Pancreas (tissue), 10 donors: ENCODE measurements at regions not wholly inside any gene's neighbourhood (a gene's known extent, or its start where the extent isn't known, plus 50 kb on each side); places are given as distances from the start of the nearest gene placed in this dataset.

Experiments
- ATAC-seq, 4 donors: fragments of 200-7000 bp; cut with Tn5 transposase; one replicate each; pipeline versions ENCODE4 v1.8.0 to v1.9.1; 2020; ENCODE audit warnings: mild to moderate bottlenecking in 4 of 4, moderate library complexity in 4 of 4
- DNase-seq, 6 donors: peaks; one replicate each; pipeline ENCODE4 v3.0.0-alpha.2; 2020
- FAIRE-seq: peaks from 2 replicates; lab custom pipeline; 2012; peaks lifted over from hg19 to GRCh38; lab: Jason Lieb, UNC
- H3K27ac ChIP-seq, 4 donors: fragments of 200-600 bp; sonication (generic); 1 replicate in 3 of 4; 2 replicates in 1 of 4; pipeline versions ENCODE4 v1.5.0 to v1.8.0; 2020
- H3K27me3 ChIP-seq, 4 donors: fragments of 200-600 bp; one replicate each; pipeline ENCODE4 v1.8.0; 2021
- H3K36me3 ChIP-seq, 3 donors: fragments of 200-600 bp; sonication (generic) in 1 of 3; one replicate each; pipeline versions ENCODE4 v1.5.0 to v1.8.0; 2020 to 2021
- H3K4me1 ChIP-seq, 3 donors: fragments of 200-600 bp; one replicate each; pipeline ENCODE4 v1.8.0; 2021
- H3K4me3 ChIP-seq, 4 donors: fragments of 200-600 bp; sonication (generic) in 2 of 4; one replicate each; pipeline versions ENCODE4 v1.5.0 to v1.8.0; 2020 to 2021
- H3K9me3 ChIP-seq, 4 donors: fragments of 200-600 bp; one replicate each; pipeline ENCODE4 v1.8.0; 2021
- CTCF ChIP-seq, 4 donors: fragments of 200-600 bp; sonication (generic) in 3 of 4; IDR thresholded peaks; one replicate each; pipeline versions ENCODE4 v1.5.0 to v1.8.0; 2021; ENCODE audit warnings: antibody characterized with exemption in 4 of 4
- WGBS, 2 donors: extraction: QIAGEN DNeasy Blood & Tissue Kit; methylation state at CpG; one replicate each; pipeline ENCODE4 v1.1.7; 2013; 5-methylcytosine and 5-hydroxymethylcytosine counted together
- intact Hi-C, 3 donors: fragments of 100-400 bp; cut with DNase I; formaldehyde crosslinking; loops; one replicate each; pipeline versions ENCODE4 v1.11.1 to v1.14.2; 2022
- donor health status: healthy with polysubstance abuse.
- donor health status: DM: no; HTN: no; CAD: no; lungs with moderate emphysema.
- donor health status: DM: no; HTN: no; CAD: no.
- donor health status: control.
- donor health status: control.
- donor health status: Bipolar disorder and iron deficiency.
- donor health status: DM: yes; HTN: yes; CAD: no.
- donor health status: DM: no; HTN: no; CAD: no.
- donor health status: DM: no; HTN: no; CAD: no.
- donor health status: DM: yes; HTN: yes; CAD: no.

- ATAC-seq (no peak), FAIRE-seq (no peak), DNase-seq (no peak)
- Histone ChIP-seq H3K27ac (no peak overlapping the region), H3K27me3 (no peaks in the 10 kb centered on the region), H3K4me3 (no peak overlapping the region), H3K9me3 (no peaks in the 10 kb centered on the region), H3K36me3 (no peaks in the 10 kb centered on the region), H3K4me1 (no peaks in the 10 kb centered on the region)
- intact Hi-C loops = no loop called here
- WGBS, 2 donors = 72 to 74% methylated on average over 7 of the region's 7 CpGs
- TF ChIP-seq CTCF (IDR thresholded peaks at IDR 0.05) = no peak
Observed at GRCh38 chr3:16810593-16811367, 74.0 kb upstream of the PLCL2 start.

DNA sequence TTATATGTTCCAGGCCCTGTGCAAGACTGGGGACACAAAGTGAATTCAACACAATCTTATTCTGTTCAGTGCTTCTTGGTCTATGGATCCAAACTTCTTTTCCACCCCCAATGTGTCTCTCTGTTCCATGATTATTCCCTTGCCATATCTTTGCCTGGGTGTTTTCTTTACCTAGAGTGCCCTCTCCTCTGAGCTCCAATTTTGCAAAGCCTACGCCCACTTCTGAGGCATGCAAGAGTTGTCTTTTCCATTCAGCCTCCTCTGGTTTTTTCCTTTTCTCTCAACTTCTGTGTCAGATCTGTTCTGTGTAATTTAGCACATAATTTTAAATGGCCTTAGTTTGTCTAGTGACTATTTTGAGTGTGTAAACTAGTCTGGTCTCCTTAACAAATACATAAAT lies 72.8 kb upstream of the PLCL2 start:
- no peak for FAIRE-seq
- 96 to 98% methylated on average over 1 of the region's 1 CpG for WGBS, 2 donors

DNA sequence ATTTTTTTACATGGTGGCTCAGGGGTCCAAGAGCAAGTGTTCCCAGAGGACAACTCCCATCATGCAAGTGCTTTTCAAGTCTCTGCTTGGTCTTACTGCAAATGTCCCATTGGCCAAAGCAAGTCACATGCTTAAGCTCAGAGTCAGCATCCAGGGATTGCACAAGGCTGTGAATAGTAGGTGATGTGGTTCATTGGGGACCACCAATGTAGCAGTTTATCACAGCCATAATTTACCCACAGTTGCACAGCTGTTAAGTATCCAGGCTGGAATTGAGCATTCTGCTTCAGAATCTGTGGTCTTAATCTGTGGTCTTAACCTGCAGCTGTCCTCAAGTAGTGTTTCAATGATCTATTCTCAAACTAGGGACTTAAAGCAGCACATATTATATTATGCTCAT lies 71.4 kb upstream of the PLCL2 start:
- intact Hi-C loops = no loop called here
- TF ChIP-seq CTCF (IDR thresholded peaks at IDR 0.05) = no peak

More for the DNA sequence above, 72.8 kb upstream of the PLCL2 start:
- no peak for TF ChIP-seq CTCF (IDR thresholded peaks at IDR 0.05)
- Histone ChIP-seq H3K4me1 (no peaks in the 10 kb centered on the region), H3K27me3 (no peaks in the 10 kb centered on the region), H3K27ac (no peak overlapping the region), H3K36me3 (no peaks in the 10 kb centered on the region), H3K4me3 (no peak overlapping the region), H3K9me3 (no peaks in the 10 kb centered on the region)
- ATAC-seq (no peak), DNase-seq (no peak)
- intact Hi-C loops = no loop called here

DNA sequence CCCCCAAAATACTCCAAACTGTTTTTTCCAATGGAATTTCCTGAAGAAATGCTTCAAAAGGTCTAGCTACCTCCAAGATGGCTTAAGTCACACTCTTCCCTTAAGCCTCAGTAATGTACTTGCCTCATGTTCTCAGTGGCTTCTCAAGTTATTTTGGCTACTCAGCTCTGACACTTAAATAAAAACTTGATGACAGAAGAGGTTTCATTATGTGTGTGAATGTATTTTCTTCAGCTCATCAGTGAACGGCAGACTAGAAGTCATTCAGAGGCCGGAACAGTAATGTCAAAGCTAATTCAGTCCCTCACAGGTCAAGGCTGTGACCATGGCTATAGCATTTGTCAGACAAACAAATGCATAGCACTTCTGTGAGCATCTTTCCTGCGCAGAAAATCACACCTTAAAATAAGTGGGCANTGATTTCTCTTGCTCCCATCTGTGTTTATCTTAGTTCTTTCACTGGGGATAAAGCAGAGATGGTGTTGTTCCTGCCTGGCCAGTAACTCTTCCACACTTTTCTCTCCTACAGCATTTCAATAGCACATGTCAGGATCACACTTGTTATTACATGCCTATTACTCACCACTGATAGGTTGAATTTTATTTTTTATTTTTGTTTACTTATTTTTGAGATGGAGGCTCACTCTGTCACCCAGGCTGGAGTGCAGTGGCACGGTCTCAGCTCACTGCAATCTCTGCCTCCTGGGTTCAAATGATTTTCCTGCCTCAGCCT lies 68.5 kb upstream of the PLCL2 start:
- no peak overlapping the region for H3K27ac ChIP-seq
- WGBS, 2 donors = 62 to 65% methylated on average over 4 of the region's 4 CpGs
- no peak for FAIRE-seq

More for the DNA sequence above, 71.4 kb upstream of the PLCL2 start:
- no peaks in the 10 kb centered on the region for H3K36me3 ChIP-seq
- no peaks in the 10 kb centered on the region for H3K9me3 ChIP-seq
- no peak for ATAC-seq
- H3K27me3 ChIP-seq = no peaks in the 10 kb centered on the region
- H3K4me1 ChIP-seq = no peaks in the 10 kb centered on the region
- DNase-seq = no peak
- H3K27ac ChIP-seq = no peak overlapping the region
- no peak for FAIRE-seq
- H3K4me3 ChIP-seq = no peak overlapping the region

More for the DNA sequence above, 68.5 kb upstream of the PLCL2 start:
- Histone ChIP-seq H3K4me3 (no peak overlapping the region), H3K27me3 (no peaks in the 10 kb centered on the region), H3K4me1 (no peaks in the 10 kb centered on the region), H3K36me3 (no peaks in the 10 kb centered on the region), H3K9me3 (no peaks in the 10 kb centered on the region)
- no peak for ATAC-seq
- no peak for TF ChIP-seq CTCF (IDR thresholded peaks at IDR 0.05)
- no peak for DNase-seq
- intact Hi-C loops = no loop called here
